Mesendoderm (in vitro differentiated cells): ENCODE measurements at regions not wholly inside any gene's neighbourhood (a gene's known extent, or its start where the extent isn't known, plus 50 kb on each side); places are given as distances from the start of the nearest gene placed in this dataset.

Source experiments
- DNase-seq: peaks from one replicate; pipeline ENCODE4 v3.0.0; 2013
- H2AK5ac ChIP-seq: 2 replicates; pipeline ENCODE4 v1.6.1; 2013; ENCODE audit warnings: low read length, inconsistent platforms
- H2BK120ac ChIP-seq: 2 replicates; pipeline ENCODE4 v1.6.1; 2013; ENCODE audit warnings: low read depth, mild to moderate bottlenecking, low read length, moderate library complexity, mixed read lengths
- H2BK15ac ChIP-seq: replicated peaks from 2 replicates; pipeline ENCODE4 v1.6.1; 2013; ENCODE audit warnings: low read depth, mild to moderate bottlenecking, moderate library complexity
- H2BK5ac ChIP-seq: 2 replicates; pipeline ENCODE4 v1.6.1; 2013; ENCODE audit warnings: low read length, inconsistent platforms
- H3K18ac ChIP-seq: 2 replicates; pipeline ENCODE4 v1.6.1; 2013; ENCODE audit warnings: mild to moderate bottlenecking, low read length, mixed read lengths
- H3K23ac ChIP-seq: one replicate; pipeline ENCODE4 v1.6.1; 2013; ENCODE audit warnings: low read length
- H3K27ac ChIP-seq: 2 replicates; pipeline ENCODE4 v1.5.1; 2013; ENCODE audit warnings: low read depth, mild to moderate bottlenecking, inconsistent platforms, low read length, moderate library complexity
- H3K27me3 ChIP-seq: 2 replicates; pipeline ENCODE4 v1.6.1; 2013; ENCODE audit warnings: low read length, control low read depth, mild to moderate bottlenecking, inconsistent platforms; ENCODE audit not compliant: insufficient read depth, poor library complexity
- H3K36me3 ChIP-seq: 2 replicates; pipeline ENCODE4 v1.6.1; 2013; ENCODE audit warnings: low read length, inconsistent platforms; ENCODE audit not compliant: control insufficient read depth, insufficient read depth
- H3K4ac ChIP-seq: one replicate; pipeline ENCODE4 v1.6.1; 2013; ENCODE audit warnings: low read depth, mild to moderate bottlenecking, low read length, moderate library complexity
- H3K4me1 ChIP-seq: 2 replicates; pipeline ENCODE4 v1.6.1; 2013; ENCODE audit warnings: low read depth, low read length, inconsistent platforms; ENCODE audit not compliant: control insufficient read depth
- H3K4me2 ChIP-seq: 2 replicates; pipeline ENCODE4 v1.6.1; 2013; ENCODE audit warnings: low read length
- H3K4me3 ChIP-seq: 2 replicates; pipeline ENCODE4 v1.5.1; 2013; ENCODE audit warnings: mild to moderate bottlenecking, low read length
- H3K56ac ChIP-seq: one replicate; pipeline ENCODE4 v1.6.1; 2013; ENCODE audit warnings: low read length
- H3K79me1 ChIP-seq: 2 replicates; pipeline ENCODE4 v1.6.1; 2013; ENCODE audit warnings: low read length, inconsistent platforms
- H3K79me2 ChIP-seq: 2 replicates; pipeline ENCODE4 v1.6.1; 2013; ENCODE audit warnings: mild to moderate bottlenecking, low read length; ENCODE audit not compliant: control insufficient read depth, insufficient read depth
- H3K9ac ChIP-seq: 2 replicates; pipeline ENCODE4 v1.6.1; 2013; ENCODE audit warnings: low read length, inconsistent platforms
- H4K5ac ChIP-seq: one replicate; pipeline ENCODE4 v1.6.1; 2013; ENCODE audit warnings: low read length
- H4K8ac ChIP-seq: one replicate; pipeline ENCODE4 v1.6.1; 2013; ENCODE audit warnings: low read depth, mild to moderate bottlenecking, control low read depth, low read length, moderate library complexity
- WGBS: extraction: QIAGEN DNeasy Blood & Tissue Kit; methylation state at CpG from one replicate; pipeline ENCODE4 v1.1.7; 2013; ENCODE audit warnings: low lambda C conversion rate, missing lambda C conversion rate; ENCODE audit not compliant: insufficient coverage; ENCODE audit errors: extremely low coverage; 5-methylcytosine and 5-hydroxymethylcytosine counted together

DNA sequence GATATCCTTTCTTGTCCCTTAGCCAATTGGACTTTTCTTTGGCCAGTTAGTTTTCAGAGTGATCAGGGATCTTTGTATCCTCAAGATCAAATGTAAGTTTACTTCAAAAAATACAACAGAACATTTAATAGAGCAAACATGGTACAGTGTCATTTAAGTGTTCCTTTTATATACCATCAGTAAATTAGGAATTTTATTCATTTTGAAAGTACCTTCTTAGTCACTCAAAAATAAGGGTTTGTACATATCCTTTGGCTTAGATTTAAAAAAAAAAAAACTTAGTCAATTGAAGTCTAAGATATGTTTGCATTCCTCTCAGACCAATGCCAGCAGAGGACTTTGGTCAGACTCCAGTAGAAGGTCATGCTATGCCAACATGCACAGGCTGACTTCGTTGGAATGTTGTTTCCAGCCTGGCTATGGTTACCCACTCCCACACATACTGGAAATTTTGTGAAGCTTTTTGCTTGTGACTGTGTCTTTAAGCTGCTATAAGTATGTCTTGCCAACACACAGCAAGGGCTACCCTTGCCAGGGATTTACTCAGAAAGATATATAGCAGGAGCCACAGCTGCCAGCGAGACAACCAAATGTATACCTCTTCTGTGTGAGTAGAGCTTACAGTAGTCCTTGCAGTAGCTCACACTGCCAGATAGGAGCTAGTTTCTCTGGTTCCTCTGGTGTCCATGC, 81.5 kb upstream of the LRIF1 start:
- H3K79me1 ChIP-seq = no peaks in the 10 kb centered on the region
- no peak overlapping the region for H2BK5ac ChIP-seq
- H3K79me2 ChIP-seq = no peaks in the 10 kb centered on the region
- WGBS = no CpG with 5 or more reads among the region's 2 CpGs
- H3K36me3 ChIP-seq = no peaks in the 10 kb centered on the region
- H4K8ac ChIP-seq = no peak overlapping the region
- H3K9ac ChIP-seq = no peak overlapping the region
- H2BK120ac ChIP-seq = no peak overlapping the region
- H3K27ac ChIP-seq = no peak overlapping the region
- no peak overlapping the region for H4K5ac ChIP-seq
- H3K23ac ChIP-seq = no peak overlapping the region
- no peak overlapping the region for H2BK15ac ChIP-seq
- H3K4me3 ChIP-seq = no peak overlapping the region
- H3K18ac ChIP-seq = no peak overlapping the region
- no peak for DNase-seq
- H3K4ac ChIP-seq = no peak overlapping the region
- no peak overlapping the region for H3K56ac ChIP-seq
- no peak overlapping the region for H2AK5ac ChIP-seq
- no peaks in the 10 kb centered on the region for H3K4me1 ChIP-seq
- H3K27me3 ChIP-seq = no peaks in the 10 kb centered on the region
- no peak overlapping the region for H3K4me2 ChIP-seq

DNA sequence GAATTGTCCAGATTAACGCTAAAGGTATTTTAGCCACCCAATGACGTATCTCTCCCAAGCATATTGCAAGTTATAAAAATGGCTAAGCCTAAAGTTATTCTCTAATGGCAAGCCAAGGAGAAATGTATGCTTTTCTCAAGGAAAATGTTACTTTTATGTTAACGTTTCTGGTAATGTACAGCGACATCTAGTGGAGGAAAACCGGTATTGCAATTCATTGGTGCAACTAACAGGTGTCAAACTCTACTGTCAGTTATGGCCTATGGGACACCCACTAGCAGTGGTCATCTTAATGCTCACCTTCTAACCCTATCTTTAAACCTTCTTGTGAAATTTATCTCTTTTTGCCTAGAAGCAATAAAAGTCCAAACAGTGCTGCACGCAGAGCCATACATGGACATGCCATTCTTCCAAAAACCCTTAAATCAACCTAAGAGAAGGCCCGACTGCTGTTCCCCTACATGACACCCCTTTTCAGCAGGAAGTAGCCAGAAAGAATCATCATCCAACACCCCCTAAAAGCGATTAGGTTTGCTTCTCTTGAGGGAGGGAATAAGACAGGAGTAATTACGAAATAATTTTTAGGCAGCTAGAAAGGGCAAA, 68.7 kb upstream of the LRIF1 start:
- DNase-seq = peak; percentile 29
- Histone ChIP-seq H2BK15ac (no peak overlapping the region), H3K36me3 (no peaks in the 10 kb centered on the region), H2BK120ac (no peak overlapping the region), H4K5ac (no peak overlapping the region), H3K4me1 (no peaks in the 10 kb centered on the region), H2BK5ac (no peak overlapping the region), H3K4me3 (no peak overlapping the region), H2AK5ac (no peak overlapping the region), H3K56ac (no peak overlapping the region), H3K79me2 (no peaks in the 10 kb centered on the region), H3K9ac (no peak overlapping the region), H3K79me1 (no peaks in the 10 kb centered on the region), H3K4ac (no peak overlapping the region), H3K4me2 (no peak overlapping the region), H4K8ac (no peak overlapping the region), H3K27ac (no peak overlapping the region), H3K18ac (no peak overlapping the region), H3K23ac (no peak overlapping the region), H3K27me3 (no peaks in the 10 kb centered on the region)
- WGBS = no CpG with 5 or more reads among the region's 9 CpGs

DNA sequence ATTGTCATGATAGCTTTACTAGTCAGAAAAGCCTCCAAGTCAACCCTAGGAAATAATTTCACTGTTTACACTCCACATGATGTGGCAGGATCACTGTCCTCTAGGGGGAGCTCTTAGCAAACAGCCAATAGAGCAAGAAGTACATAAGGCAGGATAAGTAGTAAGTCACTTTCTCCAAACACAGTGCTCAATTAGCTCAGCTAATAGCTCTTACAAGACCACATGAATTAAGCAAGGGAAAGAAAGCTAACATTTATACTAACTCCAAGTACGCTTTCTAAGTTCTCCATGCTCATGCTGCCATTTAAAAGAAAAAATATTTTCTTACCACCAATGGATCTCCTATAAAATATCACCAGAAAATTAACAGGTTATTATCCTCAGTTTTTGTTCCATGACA, 66.9 kb upstream of the LRIF1 start:
- H2BK15ac ChIP-seq = no peak overlapping the region
- H3K23ac ChIP-seq = no peak overlapping the region
- no peaks in the 10 kb centered on the region for H3K4me1 ChIP-seq
- H3K9ac ChIP-seq = no peak overlapping the region
- H3K36me3 ChIP-seq = no peaks in the 10 kb centered on the region
- no CpG with 5 or more reads among the region's 1 CpG for WGBS
- no peaks in the 10 kb centered on the region for H3K79me2 ChIP-seq
- no peak overlapping the region for H3K4me3 ChIP-seq
- no peak overlapping the region for H3K4ac ChIP-seq
- H2BK5ac ChIP-seq = no peak overlapping the region
- H3K18ac ChIP-seq = no peak overlapping the region
- H3K56ac ChIP-seq = no peak overlapping the region
- no peak overlapping the region for H2AK5ac ChIP-seq
- no peak overlapping the region for H3K4me2 ChIP-seq
- DNase-seq = peak; percentile 76
- H3K79me1 ChIP-seq = no peaks in the 10 kb centered on the region
- no peak overlapping the region for H2BK120ac ChIP-seq
- no peak overlapping the region for H4K8ac ChIP-seq
- no peak overlapping the region for H4K5ac ChIP-seq
- no peak overlapping the region for H3K27ac ChIP-seq
- H3K27me3 ChIP-seq = no peaks in the 10 kb centered on the region

DNA sequence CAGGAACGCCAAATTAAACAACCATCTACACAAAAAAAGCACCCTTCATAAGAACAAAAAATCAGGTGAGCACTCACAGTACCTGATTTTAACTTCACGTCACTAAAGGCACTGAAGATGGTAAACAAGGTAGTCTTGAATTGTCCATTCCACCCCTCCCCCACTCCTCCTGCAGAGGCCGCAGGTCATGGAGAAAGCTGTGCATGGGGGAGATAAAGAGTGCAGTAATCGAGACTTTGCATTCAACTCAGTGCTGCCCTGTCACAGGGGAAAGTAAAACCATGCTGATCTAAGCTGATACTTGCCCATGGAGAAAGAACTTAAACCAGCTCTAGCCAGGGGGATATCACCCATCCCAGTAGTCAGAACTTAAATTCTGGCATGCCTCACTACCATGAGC, 61.4 kb upstream of the LRIF1 start:
- no peak overlapping the region for H3K27ac ChIP-seq
- H4K8ac ChIP-seq = no peak overlapping the region
- no peaks in the 10 kb centered on the region for H3K4me1 ChIP-seq
- H3K27me3 ChIP-seq = no peaks in the 10 kb centered on the region
- WGBS = no CpG with 5 or more reads among the region's 4 CpGs
- no peak overlapping the region for H3K9ac ChIP-seq
- no peak overlapping the region for H2BK120ac ChIP-seq
- no peak overlapping the region for H3K56ac ChIP-seq
- no peak overlapping the region for H3K4me2 ChIP-seq
- no peak overlapping the region for H2BK5ac ChIP-seq
- no peak overlapping the region for H3K18ac ChIP-seq
- no peak overlapping the region for H3K23ac ChIP-seq
- H4K5ac ChIP-seq = no peak overlapping the region
- H3K79me2 ChIP-seq = no peaks in the 10 kb centered on the region
- no peaks in the 10 kb centered on the region for H3K79me1 ChIP-seq
- H3K36me3 ChIP-seq = no peaks in the 10 kb centered on the region
- no peak overlapping the region for H2AK5ac ChIP-seq
- H2BK15ac ChIP-seq = no peak overlapping the region
- no peak overlapping the region for H3K4ac ChIP-seq
- no peak overlapping the region for H3K4me3 ChIP-seq
- no peak for DNase-seq

DNA sequence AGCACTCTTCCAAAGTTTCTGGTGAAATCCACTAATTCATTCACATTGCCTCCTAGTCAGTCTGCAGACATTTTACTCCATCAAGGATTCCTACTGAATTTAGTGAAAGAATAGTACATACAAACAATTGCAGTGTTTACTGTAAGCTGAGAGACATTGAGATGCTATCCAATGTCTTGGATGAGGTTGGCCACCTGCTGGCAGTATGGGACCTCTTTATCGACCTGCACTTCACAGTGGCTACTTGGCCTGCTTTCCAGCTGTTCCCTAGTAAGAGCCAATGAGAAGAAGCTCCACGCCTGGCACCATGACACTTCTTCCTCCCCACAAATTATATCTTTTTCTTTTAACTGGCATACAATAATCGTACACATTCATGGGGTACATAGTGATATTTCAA, 51.5 kb upstream of the LRIF1 start:
- no peak overlapping the region for H4K8ac ChIP-seq
- H3K36me3 ChIP-seq = no peaks in the 10 kb centered on the region
- H2AK5ac ChIP-seq = no peak overlapping the region
- H3K27ac ChIP-seq = no peak overlapping the region
- no peak overlapping the region for H2BK5ac ChIP-seq
- no peak for DNase-seq
- H3K4me3 ChIP-seq = no peak overlapping the region
- H3K4me2 ChIP-seq = no peak overlapping the region
- no peak overlapping the region for H2BK120ac ChIP-seq
- H3K23ac ChIP-seq = no peak overlapping the region
- no peaks in the 10 kb centered on the region for H3K79me2 ChIP-seq
- no peaks in the 10 kb centered on the region for H3K4me1 ChIP-seq
- no peak overlapping the region for H3K4ac ChIP-seq
- H3K27me3 ChIP-seq = no peaks in the 10 kb centered on the region
- no CpG with 5 or more reads among the region's 3 CpGs for WGBS
- H3K18ac ChIP-seq = no peak overlapping the region
- no peak overlapping the region for H4K5ac ChIP-seq
- H3K56ac ChIP-seq = no peak overlapping the region
- H3K9ac ChIP-seq = no peak overlapping the region
- H2BK15ac ChIP-seq = no peak overlapping the region
- H3K79me1 ChIP-seq = no peaks in the 10 kb centered on the region
